Aorta (tissue), 5 donors: ENCODE measurements at regions not wholly inside any gene's neighbourhood (a gene's known extent, or its start where the extent isn't known, plus 50 kb on each side); places are given as distances from the start of the nearest gene placed in this dataset.
"Not testable (repeated sequence)": the region's sequence is repeated elsewhere in the genome, so short reads cannot be mapped to it uniquely, and the experiment has no call there.

Source experiments
- ATAC-seq: fragments of 200-7000 bp; cut with Tn5 transposase; one replicate; pipeline ENCODE4 v1.9.1; 2022; ENCODE audit warnings: moderate library complexity; ENCODE audit not compliant: low FRiP score
- DNase-seq, 2 donors: peaks; one replicate each; pipeline ENCODE4 v3.0.0-alpha.2; 2020
- H3K27ac ChIP-seq, 2 donors: one replicate each; pipeline ENCODE4 v1.5.1; 2013; ENCODE audit warnings: low read length in 2 of 2, mild to moderate bottlenecking in 2 of 2, moderate library complexity in 2 of 2, control low read depth in 1 of 2, inconsistent platforms in 1 of 2, low read depth in 1 of 2
- H3K27me3 ChIP-seq, 2 donors: one replicate each; pipeline ENCODE4 v1.6.1; 2013; ENCODE audit warnings: control low read depth in 1 of 2, low read length in 1 of 2, mild to moderate bottlenecking in 1 of 2, moderate library complexity in 1 of 2; ENCODE audit not compliant: insufficient read depth in 2 of 2, control insufficient read depth in 1 of 2
- H3K36me3 ChIP-seq, 2 donors: one replicate each; pipeline ENCODE4 v1.6.1; 2013; ENCODE audit warnings: control low read depth in 1 of 2, low read length in 1 of 2, mild to moderate bottlenecking in 1 of 2; ENCODE audit not compliant: insufficient read depth in 2 of 2, control insufficient read depth in 1 of 2
- H3K4me1 ChIP-seq, 2 donors: one replicate each; pipeline ENCODE4 v1.6.1; 2013; ENCODE audit warnings: low read length in 2 of 2, control low read depth in 1 of 2, mild to moderate bottlenecking in 1 of 2, moderate library complexity in 1 of 2; ENCODE audit not compliant: insufficient read depth in 2 of 2, control insufficient read depth in 1 of 2
- H3K4me3 ChIP-seq, 2 donors: one replicate each; pipeline ENCODE4 v1.5.1; 2013; ENCODE audit warnings: low read length in 2 of 2, control low read depth in 1 of 2, mild to moderate bottlenecking in 1 of 2
- H3K9me3 ChIP-seq: one replicate; pipeline ENCODE4 v1.6.1; 2013; ENCODE audit warnings: mild to moderate bottlenecking, low read length; ENCODE audit not compliant: control insufficient read depth
- WGBS, 2 donors: extraction: QIAGEN DNeasy Blood & Tissue Kit; methylation state at CpG; one replicate each; pipeline ENCODE4 v1.1.7; 2013; 5-methylcytosine and 5-hydroxymethylcytosine counted together
- intact Hi-C, 2 donors: fragments of 100-400 bp; cut with DNase I; formaldehyde crosslinking; loops; one replicate each; pipeline versions ENCODE4 v1.14.2 to v1.15.0; 2022
- donor health status: healthy with polysubstance abuse.
- donor health status: Bipolar disorder and iron deficiency.
- donor health status: DM: no; HTN: no; CAD: no.
- donor health status: DM: no; HTN: no; CAD: no.
- donor health status: DM: yes; HTN: yes; CAD: no.

- intact Hi-C loops, result loop anchor here in 1 of 2 donors (10.0 kb wide), 1 partner anchor 613 kb away; no protein-coding TSS in a partner anchor
- DNase-seq, result not testable (repeated sequence)
These were observed 232.9 kb upstream of the RASGRP1 start for GRCh38 chr15:38797506-38797905.

GRCh38 chr15:38799202-38799601 lies 234.6 kb upstream of the RASGRP1 start:
- intact Hi-C loops, result loop anchor here in 1 of 2 donors (10.0 kb wide), 1 partner anchor 614 kb away; no protein-coding TSS in a partner anchor
- H3K36me3 ChIP-seq, H3K4me3 ChIP-seq, H3K4me1 ChIP-seq, H3K9me3 ChIP-seq, H3K27ac ChIP-seq, DNase-seq, H3K27me3 ChIP-seq, ATAC-seq: not testable (repeated sequence)
- 73 to 76% methylated on average over 5 of the region's 5 CpGs for WGBS, 2 donors

More at GRCh38 chr15:38797506-38797905, 232.9 kb upstream of the RASGRP1 start:
- not testable (repeated sequence) for H3K27ac ChIP-seq, H3K4me3 ChIP-seq, H3K27me3 ChIP-seq, H3K36me3 ChIP-seq, H3K4me1 ChIP-seq, ATAC-seq, H3K9me3 ChIP-seq
- 88 to 93% methylated on average over 4 of the region's 4 CpGs for WGBS, 2 donors

- Histone ChIP-seq H3K27ac (no peak overlapping the region), H3K27me3 (peaks cover 0 to 3% of the 10 kb centered on the region in 2 donors), H3K4me3 (no peak overlapping the region), H3K36me3 (no peaks in the 10 kb centered on the region), H3K9me3 (peaks cover 2% of the 10 kb centered on the region), H3K4me1 (no peaks in the 10 kb centered on the region)
- no peak for DNase-seq
- ATAC-seq, result no peak
- intact Hi-C loops, result loop anchor here (10.0 kb wide), 3 partner anchors 105 to 945 kb away; partner anchors contain the start of gene THBS1 (in 1 of the 2)
These were observed 245.0 kb upstream of the RASGRP1 start for GRCh38 chr15:38809621-38810020.

GRCh38 chr15:38810686-38811085 lies 246.1 kb upstream of the RASGRP1 start:
- Histone ChIP-seq H3K9me3 (no peaks in the 10 kb centered on the region), H3K27ac (no peak overlapping the region), H3K4me1 (no peaks in the 10 kb centered on the region), H3K4me3 (no peak overlapping the region), H3K36me3 (no peaks in the 10 kb centered on the region), H3K27me3 (peaks cover 0 to 3% of the 10 kb centered on the region in 2 donors)
- WGBS, 2 donors, result 24 to 26% methylated on average over 2 of the region's 2 CpGs
- intact Hi-C loops, result loop anchor here (10.0 kb wide), 3 partner anchors 106 to 944 kb away; partner anchors contain the start of gene THBS1 (in 1 of the 2)
- no peak for DNase-seq
- ATAC-seq, result no peak

- H3K27me3 ChIP-seq, DNase-seq, H3K4me3 ChIP-seq, ATAC-seq, H3K27ac ChIP-seq, H3K9me3 ChIP-seq, H3K36me3 ChIP-seq, H3K4me1 ChIP-seq: not testable (repeated sequence)
- intact Hi-C loops, result loop anchor here (10.0 kb wide), 3 partner anchors 109 to 941 kb away; partner anchors contain the start of gene THBS1 (in 1 of the 2)
- 96 to 97% methylated on average over 1 of the region's 1 CpG for WGBS, 2 donors
These were observed 249.6 kb upstream of the RASGRP1 start for GRCh38 chr15:38814254-38814653.

GRCh38 chr15:38814891-38815290 lies 250.3 kb upstream of the RASGRP1 start:
- DNase-seq (no peak), ATAC-seq (no peak)
- WGBS, 2 donors, result 78 to 84% methylated on average over 1 of the region's 1 CpG
- intact Hi-C loops, result loop anchor here (5.0 to 10.0 kb wide), 4 partner anchors 110 to 940 kb away; partner anchors contain the start of gene THBS1 (in 2 of the 2)
- Histone ChIP-seq H3K4me1 (no peaks in the 10 kb centered on the region), H3K9me3 (no peaks in the 10 kb centered on the region), H3K36me3 (no peaks in the 10 kb centered on the region), H3K27ac (no peak overlapping the region), H3K27me3 (peaks cover 0 to 3% of the 10 kb centered on the region in 2 donors), H3K4me3 (no peak overlapping the region)

- intact Hi-C loops, result loop anchor here (5.0 to 10.0 kb wide), 4 partner anchors 113 to 937 kb away; partner anchors contain the start of gene THBS1 (in 2 of the 2)
- H3K4me1 ChIP-seq, result no peaks in the 10 kb centered on the region
- peak; percentile 91 for ATAC-seq
- no peaks in the 10 kb centered on the region for H3K9me3 ChIP-seq
- H3K27ac ChIP-seq, result no peak overlapping the region
- no peak overlapping the region for H3K4me3 ChIP-seq
- peak; percentile 76 to 93 for DNase-seq
- H3K27me3 ChIP-seq, result no peaks in the 10 kb centered on the region
- WGBS, 2 donors, result 20 to 24% methylated on average over 12 of the region's 12 CpGs
- no peaks in the 10 kb centered on the region for H3K36me3 ChIP-seq
These were observed 253.0 kb upstream of the RASGRP1 start for GRCh38 chr15:38817427-38818156.

GRCh38 chr15:38818157-38818790 lies 253.7 kb upstream of the RASGRP1 start:
- intact Hi-C loops, result loop anchor here (5.0 to 10.0 kb wide), 4 partner anchors 113 to 937 kb away; partner anchors contain the start of gene THBS1 (in 2 of the 2)

More at GRCh38 chr15:38818157-38818790, 253.7 kb upstream of the RASGRP1 start:
- ATAC-seq, result no peak
- 81% methylated on average over 9 of the region's 9 CpGs for WGBS, 2 donors
- DNase-seq, result no peak
- no peaks in the 10 kb centered on the region for H3K27me3 ChIP-seq
- no peaks in the 10 kb centered on the region for H3K9me3 ChIP-seq
- H3K4me3 ChIP-seq, result no peak overlapping the region
- no peaks in the 10 kb centered on the region for H3K36me3 ChIP-seq
- no peaks in the 10 kb centered on the region for H3K4me1 ChIP-seq
- no peak overlapping the region for H3K27ac ChIP-seq
